GM12865 (cell line): ENCODE measurements at regions not wholly inside any gene's neighbourhood (a gene's known extent, or its start where the extent isn't known, plus 50 kb on each side); places are given as distances from the start of the nearest gene placed in this dataset.

Source experiments
- DNase-seq: peaks from one replicate; pipeline ENCODE4 v3.0.0; 2010; ENCODE audit warnings: low read depth
- H3K4me3 ChIP-seq: 2 replicates; pipeline ENCODE4 v1.5.1; 2011; ENCODE audit warnings: mild to moderate bottlenecking, low read depth, low read length, control low read depth
- CTCF ChIP-seq: IDR thresholded peaks from 2 replicates; pipeline ENCODE4 v1.5.1; 2011; ENCODE audit warnings: low read length, control low read depth, low read depth, inconsistent platforms; ENCODE audit not compliant: insufficient read depth; ENCODE audit errors: missing control alignments

- DNase-seq, result no peak
- no peak overlapping the region for H3K4me3 ChIP-seq
- TF ChIP-seq CTCF, result no peak
Measured at GRCh38 chr2:144011553-144011952, 508.4 kb downstream of the ZEB2 start.

- H3K4me3 ChIP-seq, result no peak overlapping the region
- DNase-seq, result no peak
- TF ChIP-seq CTCF, result no peak
Measured at GRCh38 chr2:144011098-144011497, 508.8 kb downstream of the ZEB2 start.

- no peak for DNase-seq
- TF ChIP-seq CTCF, result no peak
- no peak overlapping the region for H3K4me3 ChIP-seq
Measured at GRCh38 chr2:144010096-144010836, 509.7 kb downstream of the ZEB2 start.

- no peak for TF ChIP-seq CTCF
- no peak for DNase-seq
- no peak overlapping the region for H3K4me3 ChIP-seq
Measured at GRCh38 chr2:144006139-144006538, 513.8 kb downstream of the ZEB2 start.

- DNase-seq, result no peak
- H3K4me3 ChIP-seq, result no peak overlapping the region
- TF ChIP-seq CTCF, result no peak
Measured at GRCh38 chr2:144004742-144005141, 515.2 kb downstream of the ZEB2 start.

- no peak for TF ChIP-seq CTCF
- no peak for DNase-seq
- no peak overlapping the region for H3K4me3 ChIP-seq
Measured at GRCh38 chr2:144003460-144004075, 516.4 kb downstream of the ZEB2 start.

- no peak for TF ChIP-seq CTCF
- H3K4me3 ChIP-seq, result no peak overlapping the region
- DNase-seq, result no peak
Measured at GRCh38 chr2:143996974-143997373, 522.9 kb downstream of the ZEB2 start.
